ENCODE measurements at regions not wholly inside any gene's neighbourhood (a gene's known extent, or its start where the extent isn't known, plus 50 kb on each side); places are given as distances from the start of the nearest gene placed in this dataset.

GRCh38 chr12:89081719-89082369, 270.5 kb downstream of the DUSP6 start:
- TF ChIP-seq YY1 (IDR thresholded peaks at IDR 0.05; ENCODE audit: low read depth): no peak
- TF ChIP-seq REST (IDR thresholded peaks at IDR 0.05; ENCODE audit: low read depth): no peak
- no peak for TF ChIP-seq USF1 (IDR thresholded peaks at IDR 0.05)
- no peak for TF ChIP-seq CEBPB (IDR thresholded peaks at IDR 0.05)
- no peak for TF ChIP-seq EP300 (IDR thresholded peaks at IDR 0.05; ENCODE audit: borderline replicate concordance)
- no peak for TF ChIP-seq FOXM1 (IDR thresholded peaks at IDR 0.05; ENCODE audit: borderline replicate concordance, low read depth)
- TF ChIP-seq NFIC (IDR thresholded peaks at IDR 0.05): no peak
- TF ChIP-seq TEAD4 (IDR thresholded peaks at IDR 0.05): no peak
- no peak for TF ChIP-seq EGR1 (IDR thresholded peaks at IDR 0.05)
- no peak for TF ChIP-seq CREB1 (IDR thresholded peaks at IDR 0.05; ENCODE audit: low read depth)
- TF ChIP-seq ZBTB7A (IDR thresholded peaks at IDR 0.05; ENCODE audit: low read depth): no peak
- TF ChIP-seq RAD21 (IDR thresholded peaks at IDR 0.05; ENCODE audit: low read depth): no peak
- TF ChIP-seq TAF1 (IDR thresholded peaks at IDR 0.05; ENCODE audit: low read depth): no peak
- TF ChIP-seq TCF12 (IDR thresholded peaks at IDR 0.05; ENCODE audit: low read depth): no peak
- TF ChIP-seq MAX (IDR thresholded peaks at IDR 0.05): no peak

GRCh38 chr12:89080793-89081465, 271.4 kb downstream of the DUSP6 start:
- no peak for TF ChIP-seq USF1 (IDR thresholded peaks at IDR 0.05)
- TF ChIP-seq CEBPB (IDR thresholded peaks at IDR 0.05): no peak
- TF ChIP-seq RAD21 (IDR thresholded peaks at IDR 0.05; ENCODE audit: low read depth): no peak

GRCh38 chr12:89075880-89076540, 276.3 kb downstream of the DUSP6 start:
- no peak for TF ChIP-seq RAD21 (IDR thresholded peaks at IDR 0.05; ENCODE audit: low read depth)

- no peak for TF ChIP-seq EP300 (IDR thresholded peaks at IDR 0.05; ENCODE audit: borderline replicate concordance)
- no peak for TF ChIP-seq FOXM1 (IDR thresholded peaks at IDR 0.05; ENCODE audit: borderline replicate concordance, low read depth)
- TF ChIP-seq YY1 (IDR thresholded peaks at IDR 0.05; ENCODE audit: low read depth): no peak
- TF ChIP-seq EGR1 (IDR thresholded peaks at IDR 0.05): no peak
- no peak for TF ChIP-seq TAF1 (IDR thresholded peaks at IDR 0.05; ENCODE audit: low read depth)
- no peak for TF ChIP-seq REST (IDR thresholded peaks at IDR 0.05; ENCODE audit: low read depth)
- TF ChIP-seq MAX (IDR thresholded peaks at IDR 0.05): no peak
- TF ChIP-seq ZBTB7A (IDR thresholded peaks at IDR 0.05; ENCODE audit: low read depth): no peak
- no peak for TF ChIP-seq TCF12 (IDR thresholded peaks at IDR 0.05; ENCODE audit: low read depth)
- no peak for TF ChIP-seq NFIC (IDR thresholded peaks at IDR 0.05)
- TF ChIP-seq RAD21 (IDR thresholded peaks at IDR 0.05; ENCODE audit: low read depth): no peak
- TF ChIP-seq USF1 (IDR thresholded peaks at IDR 0.05): no peak
- no peak for TF ChIP-seq TEAD4 (IDR thresholded peaks at IDR 0.05)
- TF ChIP-seq CREB1 (IDR thresholded peaks at IDR 0.05; ENCODE audit: low read depth): no peak
- TF ChIP-seq CEBPB (IDR thresholded peaks at IDR 0.05): no peak
Observed at GRCh38 chr12:89073659-89074058, 278.6 kb downstream of the DUSP6 start.

- no peak for TF ChIP-seq TEAD4 (IDR thresholded peaks at IDR 0.05)
Observed at GRCh38 chr12:89073027-89073398, 279.3 kb downstream of the DUSP6 start.
